Omental fat pad (tissue), 3 donors: ENCODE measurements at regions not wholly inside any gene's neighbourhood (a gene's known extent, or its start where the extent isn't known, plus 50 kb on each side); places are given as distances from the start of the nearest gene placed in this dataset.

Source experiments
- ATAC-seq: fragments of 150-250 bp; one replicate; pipeline ENCODE4 v1.9.1; 2016; ENCODE audit warnings: mild to moderate bottlenecking, moderate library complexity; ENCODE audit not compliant: low FRiP score
- DNase-seq: peaks from one replicate; pipeline ENCODE4 v3.0.0-alpha.2; 2019; ENCODE audit warnings: low spot score
- TF ChIP-seq, protein P1 (sequence below), 3 donors: fragments of 450-650 bp; IDR thresholded peaks; one replicate each; pipeline ENCODE4 v1.5.1; 2016 to 2017; ENCODE audit warnings: antibody characterized with exemption in 3 of 3, mild to moderate bottlenecking in 3 of 3, moderate library complexity in 2 of 3

DNA sequence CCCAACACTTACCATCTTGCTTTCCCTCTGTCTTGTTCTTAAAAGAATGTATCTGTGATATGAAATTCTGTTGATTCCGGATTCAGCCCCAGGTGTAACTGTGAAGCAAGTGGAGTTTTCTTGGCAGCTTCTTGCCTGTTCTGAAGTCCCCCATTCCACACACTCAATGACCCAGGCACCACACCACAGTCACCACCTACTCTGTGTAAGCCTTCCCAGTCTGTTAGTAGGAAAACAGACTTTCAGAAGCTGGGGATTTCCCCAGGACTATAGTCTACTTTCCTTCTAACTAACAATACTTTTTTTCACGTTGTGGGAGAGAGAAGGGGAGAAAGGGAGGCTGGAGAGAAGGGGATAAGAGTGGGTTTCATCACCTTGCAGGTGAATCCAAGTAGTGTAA lies 299.1 kb upstream of the PROX1 start:
- no peak for ATAC-seq
- TF ChIP-seq, protein P1, sequence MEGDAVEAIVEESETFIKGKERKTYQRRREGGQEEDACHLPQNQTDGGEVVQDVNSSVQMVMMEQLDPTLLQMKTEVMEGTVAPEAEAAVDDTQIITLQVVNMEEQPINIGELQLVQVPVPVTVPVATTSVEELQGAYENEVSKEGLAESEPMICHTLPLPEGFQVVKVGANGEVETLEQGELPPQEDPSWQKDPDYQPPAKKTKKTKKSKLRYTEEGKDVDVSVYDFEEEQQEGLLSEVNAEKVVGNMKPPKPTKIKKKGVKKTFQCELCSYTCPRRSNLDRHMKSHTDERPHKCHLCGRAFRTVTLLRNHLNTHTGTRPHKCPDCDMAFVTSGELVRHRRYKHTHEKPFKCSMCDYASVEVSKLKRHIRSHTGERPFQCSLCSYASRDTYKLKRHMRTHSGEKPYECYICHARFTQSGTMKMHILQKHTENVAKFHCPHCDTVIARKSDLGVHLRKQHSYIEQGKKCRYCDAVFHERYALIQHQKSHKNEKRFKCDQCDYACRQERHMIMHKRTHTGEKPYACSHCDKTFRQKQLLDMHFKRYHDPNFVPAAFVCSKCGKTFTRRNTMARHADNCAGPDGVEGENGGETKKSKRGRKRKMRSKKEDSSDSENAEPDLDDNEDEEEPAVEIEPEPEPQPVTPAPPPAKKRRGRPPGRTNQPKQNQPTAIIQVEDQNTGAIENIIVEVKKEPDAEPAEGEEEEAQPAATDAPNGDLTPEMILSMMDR (IDR thresholded peaks at IDR 0.05): no peak
- DNase-seq: no peak

DNA sequence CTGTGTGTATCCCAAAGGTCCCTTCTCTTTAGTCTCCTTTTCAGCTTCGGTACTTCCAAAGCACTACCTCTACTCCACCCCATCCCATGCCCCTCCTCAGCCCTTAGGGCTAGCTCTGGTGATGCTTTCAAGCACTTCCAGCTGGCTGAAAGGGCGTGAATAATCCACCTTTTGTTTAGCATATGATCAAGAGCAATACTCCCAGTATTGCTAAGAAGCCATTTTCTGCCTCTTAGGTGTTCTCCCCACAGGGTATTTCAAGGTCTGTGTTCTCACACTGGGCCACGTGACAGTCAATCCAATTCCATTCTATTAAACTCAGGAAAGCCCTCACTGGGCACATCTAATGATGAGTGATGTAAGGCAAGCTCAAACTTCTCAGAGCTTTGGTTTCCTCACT lies 298.5 kb upstream of the PROX1 start:
- TF ChIP-seq, protein P1 (IDR thresholded peaks at IDR 0.05): no peak
- ATAC-seq (no peak), DNase-seq (no peak)

DNA sequence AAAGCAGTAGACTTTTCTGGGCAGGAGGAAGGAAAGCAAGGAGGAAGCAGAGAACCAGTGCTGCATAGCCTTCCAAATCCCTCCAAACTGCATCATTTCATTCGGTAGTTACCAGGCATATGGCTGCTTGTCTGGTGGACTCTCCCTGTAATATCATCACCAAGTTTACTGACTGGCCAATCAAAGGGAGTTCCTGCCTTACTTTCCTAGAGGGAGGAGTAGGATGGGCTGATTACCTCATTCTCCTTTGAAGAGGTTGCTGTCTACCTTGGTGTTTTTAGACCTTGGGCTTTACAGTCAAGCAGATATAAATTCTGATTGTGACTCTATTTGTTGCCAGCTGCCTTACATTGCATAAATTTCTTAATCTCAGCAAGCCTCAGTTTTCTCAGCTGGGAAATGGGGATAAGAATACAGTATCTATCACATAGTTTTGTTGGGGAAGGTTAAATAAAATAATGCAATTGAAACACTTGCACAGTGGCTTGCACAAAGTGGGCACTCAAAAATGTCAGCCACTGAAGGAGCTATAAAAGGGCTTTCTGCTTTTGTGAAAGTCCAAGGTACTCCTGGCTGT lies 297.3 kb upstream of the PROX1 start:
- TF ChIP-seq, protein P1 (IDR thresholded peaks at IDR 0.05): no peak
- ATAC-seq (no peak), DNase-seq (no peak)

DNA sequence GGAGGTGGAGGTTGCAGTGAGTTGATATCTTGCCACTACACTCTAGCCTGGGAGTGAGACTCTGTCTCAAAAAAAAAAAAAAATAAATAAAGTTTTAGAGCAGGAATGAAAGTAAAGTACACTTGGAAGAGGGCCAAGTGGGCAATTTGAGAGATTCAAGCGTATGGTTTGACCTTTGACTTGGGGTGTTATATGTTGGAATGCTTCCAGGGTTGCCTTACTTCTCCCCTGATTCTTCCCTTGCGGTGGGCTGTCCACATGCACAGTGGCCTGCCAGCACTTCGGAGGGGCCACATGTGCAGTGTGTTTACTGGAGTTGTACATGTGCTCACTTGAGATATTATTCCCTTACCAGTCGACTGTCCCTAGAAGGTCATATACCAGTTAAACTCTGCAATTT lies 295.5 kb upstream of the PROX1 start:
- TF ChIP-seq, protein P1 (IDR thresholded peaks at IDR 0.05): no peak

DNA sequence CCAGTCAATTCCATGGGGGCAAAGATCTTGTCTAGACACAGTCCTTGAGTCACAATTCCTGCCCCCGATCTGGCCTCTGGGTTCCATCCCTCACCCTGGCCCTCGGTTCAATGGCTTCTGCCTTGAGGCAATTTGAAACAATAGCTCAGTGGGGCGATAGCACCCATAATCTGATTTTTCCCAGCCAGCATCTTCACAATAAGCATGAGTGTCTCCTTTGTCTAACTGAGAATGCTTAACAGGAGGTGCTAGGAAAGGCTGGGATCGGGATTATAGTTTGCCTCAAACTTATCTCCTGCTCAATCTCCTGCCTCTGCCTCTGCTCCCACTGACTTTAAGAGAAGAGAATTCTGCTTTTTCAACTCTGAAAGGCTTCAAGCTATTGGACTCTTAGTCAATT lies 293.9 kb upstream of the PROX1 start:
- DNase-seq (no peak), ATAC-seq (no peak)
- TF ChIP-seq, protein P1 (IDR thresholded peaks at IDR 0.05): no peak

More for the DNA sequence above, 295.5 kb upstream of the PROX1 start:
- no peak for DNase-seq
- no peak for ATAC-seq

DNA sequence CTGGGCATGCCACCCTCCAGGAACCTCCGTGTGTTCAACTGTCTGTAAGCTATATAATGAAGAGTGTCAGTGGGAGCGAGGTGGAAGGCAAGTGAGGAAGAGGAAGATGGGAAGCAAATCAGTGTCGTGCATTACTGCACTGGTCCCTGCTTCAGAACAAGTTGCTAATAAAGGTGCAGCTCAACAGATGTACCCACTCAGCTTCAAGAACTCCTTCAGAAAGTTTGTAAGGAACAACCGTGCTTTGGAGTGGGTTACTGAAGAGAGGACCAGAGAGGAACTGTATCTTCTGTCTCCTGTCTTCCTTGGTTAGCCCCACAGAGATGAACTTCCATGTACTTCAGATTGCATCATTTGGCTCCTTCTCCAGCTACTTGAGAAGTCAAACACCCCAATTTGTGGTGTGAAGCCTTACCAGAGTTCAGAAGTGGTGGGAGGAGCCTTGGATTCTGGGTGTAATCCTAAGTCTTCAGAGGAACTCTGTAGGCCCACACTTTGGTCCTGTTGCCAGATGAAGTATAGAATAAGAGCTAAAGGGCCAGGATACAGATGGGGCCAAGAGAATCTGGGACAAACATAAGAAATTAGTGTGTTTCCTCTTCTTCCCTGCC lies 290.5 kb upstream of the PROX1 start:
- no peak for ATAC-seq

More for the DNA sequence above, 290.5 kb upstream of the PROX1 start:
- TF ChIP-seq, protein P1 (IDR thresholded peaks at IDR 0.05): no peak
- no peak for DNase-seq
